Upper lobe of left lung (tissue), 6 donors: ENCODE measurements at regions not wholly inside any gene's neighbourhood (a gene's known extent, or its start where the extent isn't known, plus 50 kb on each side); places are given as distances from the start of the nearest gene placed in this dataset.

ENCODE experiments used
- ATAC-seq, 2 donors: fragments of 200-7000 bp; cut with Tn5 transposase; one replicate each; pipeline ENCODE4 v1.9.1; 2022; ENCODE audit warnings: mild to moderate bottlenecking in 2 of 2, moderate library complexity in 2 of 2; ENCODE audit not compliant: low FRiP score in 2 of 2
- DNase-seq, 2 donors: peaks; one replicate each; pipeline ENCODE4 v3.0.0-alpha.2; 2019 to 2020
- H3K27ac ChIP-seq, 4 donors: fragments of 200-600 bp; sonication (generic); one replicate each; pipeline ENCODE4 v1.5.1; 2016 to 2019
- H3K27me3 ChIP-seq, 4 donors: fragments of 200-600 bp; sonication (generic); one replicate each; pipeline ENCODE4 v1.5.1; 2017 to 2019
- H3K36me3 ChIP-seq, 4 donors: fragments of 200-600 bp; sonication (generic); one replicate each; pipeline ENCODE4 v1.5.1; 2016 to 2019
- H3K4me1 ChIP-seq, 4 donors: fragments of 200-600 bp; sonication (generic); one replicate each; pipeline ENCODE4 v1.5.1; 2018 to 2019
- H3K4me3 ChIP-seq, 4 donors: fragments of 200-600 bp; sonication (generic); one replicate each; pipeline ENCODE4 v1.5.1; 2017 to 2019; ENCODE audit warnings: mild to moderate bottlenecking in 2 of 4, moderate library complexity in 1 of 4
- H3K9me3 ChIP-seq, 4 donors: fragments of 200-600 bp; sonication (generic); one replicate each; pipeline ENCODE4 v1.5.1; 2018 to 2019
- CTCF ChIP-seq, 6 experiments: fragments of 450-650 bp in 4 of 6; fragments of 200-600 bp in 2 of 6; sonication (generic) in 2 of 6; IDR thresholded peaks; one replicate each; pipeline ENCODE4 v1.5.1; 2016 to 2019; ENCODE audit warnings: antibody characterized with exemption in 6 of 6
- EP300 ChIP-seq, 4 donors: sonication (generic); formaldehyde crosslinking; IDR thresholded peaks; one replicate each; pipeline ENCODE4 v1.5.1; 2017; ENCODE audit warnings: antibody characterized with exemption in 4 of 4, control low read depth in 2 of 4
- POLR2A ChIP-seq, 4 donors: fragments of 450-650 bp; IDR thresholded peaks; one replicate each; pipeline ENCODE4 v1.5.1; 2016 to 2017; ENCODE audit warnings: antibody characterized with exemption in 4 of 4, mild to moderate bottlenecking in 2 of 4
- POLR2AphosphoS5 ChIP-seq, 2 donors: sonication (generic); formaldehyde crosslinking; IDR thresholded peaks; one replicate each; pipeline ENCODE4 v1.5.1; 2017; ENCODE audit warnings: antibody characterized with exemption in 2 of 2
- WGBS, 2 donors: methylation state at CpG; one replicate each; pipeline ENCODE4 v1.1.5; 2017 to 2018; 5-methylcytosine and 5-hydroxymethylcytosine counted together
- donor health status: DM: no; HTN: no; CAD: no; lungs with moderate emphysema.
- donor health status: DM: no; HTN: yes; CAD: no; lungs with severe emphysema.

- DNase-seq (no peak), ATAC-seq (no peak)
- no peaks in the 10 kb centered on the region for H3K27me3 ChIP-seq
- no peaks in the 10 kb centered on the region for H3K36me3 ChIP-seq
- H3K27ac ChIP-seq = no peak overlapping the region
- no peak for TF ChIP-seq POLR2AphosphoS5 (IDR thresholded peaks at IDR 0.05)
- no peak for TF ChIP-seq POLR2A (IDR thresholded peaks at IDR 0.05)
- no peaks in the 10 kb centered on the region for H3K4me1 ChIP-seq
- 66 to 70% methylated on average over 3 of the region's 3 CpGs for WGBS, 2 donors
- no peaks in the 10 kb centered on the region for H3K9me3 ChIP-seq
- H3K4me3 ChIP-seq = no peak overlapping the region
Observed at GRCh38 chr2:116706396-116706795, 1108.1 kb upstream of the DDX18 start.

DNA sequence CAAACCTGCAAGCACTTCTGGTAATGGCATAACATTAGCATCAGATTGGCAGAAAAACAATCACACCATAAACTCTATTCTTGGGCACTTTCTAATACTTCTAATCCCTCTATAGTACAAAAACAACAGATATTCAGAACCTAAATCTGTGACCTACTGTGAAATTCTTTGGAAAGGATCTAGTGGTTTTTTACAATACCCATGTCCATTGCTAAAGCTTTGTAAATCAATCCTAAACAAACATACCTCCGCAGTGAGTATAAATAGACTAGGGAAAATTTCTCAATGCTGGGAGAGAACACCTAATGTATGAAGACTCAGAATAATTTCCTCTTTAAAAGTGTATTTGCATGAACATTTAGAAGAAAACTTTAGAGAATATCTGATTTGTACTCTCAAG, 1098.5 kb upstream of the DDX18 start:
- 76 to 77% methylated on average over 1 of the region's 1 CpG for WGBS, 2 donors

DNA sequence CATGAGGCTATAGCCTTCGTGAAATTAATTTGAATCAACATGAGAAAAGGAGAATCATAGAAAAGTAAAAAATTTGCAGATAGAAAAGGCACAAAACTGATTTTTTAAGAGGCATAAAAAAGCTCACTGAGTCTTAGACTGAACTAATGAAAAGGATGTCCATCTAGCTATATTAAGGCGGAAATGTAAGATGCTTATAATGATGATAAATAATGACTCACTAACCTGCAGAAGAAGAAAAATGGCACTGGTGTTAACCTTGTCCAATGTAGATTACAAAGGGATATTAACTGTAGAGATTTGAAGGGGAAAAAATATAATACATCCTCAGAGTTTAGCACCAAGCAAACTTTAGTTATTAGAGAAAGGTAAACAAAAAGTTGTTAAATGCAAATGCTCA, 1098.0 kb upstream of the DDX18 start:
- 87 to 89% methylated on average over 2 of the region's 2 CpGs for WGBS, 2 donors
- H3K36me3 ChIP-seq = no peaks in the 10 kb centered on the region
- no peak overlapping the region for H3K27ac ChIP-seq
- no peak for TF ChIP-seq POLR2AphosphoS5 (IDR thresholded peaks at IDR 0.05)
- no peak for TF ChIP-seq POLR2A (IDR thresholded peaks at IDR 0.05)
- TF ChIP-seq EP300 (IDR thresholded peaks at IDR 0.05) = no peak
- no peak for TF ChIP-seq CTCF (IDR thresholded peaks at IDR 0.05)
- no peak overlapping the region for H3K4me3 ChIP-seq
- ATAC-seq = no peak
- H3K4me1 ChIP-seq = no peaks in the 10 kb centered on the region
- H3K27me3 ChIP-seq = no peaks in the 10 kb centered on the region
- no peak for DNase-seq
- H3K9me3 ChIP-seq = no peaks in the 10 kb centered on the region

More for the DNA sequence above, 1098.5 kb upstream of the DDX18 start:
- Histone ChIP-seq H3K9me3 (no peaks in the 10 kb centered on the region), H3K27ac (no peak overlapping the region), H3K36me3 (no peaks in the 10 kb centered on the region), H3K4me3 (no peak overlapping the region), H3K27me3 (no peaks in the 10 kb centered on the region), H3K4me1 (no peaks in the 10 kb centered on the region)
- TF ChIP-seq POLR2A (IDR thresholded peaks at IDR 0.05) = no peak
- no peak for TF ChIP-seq POLR2AphosphoS5 (IDR thresholded peaks at IDR 0.05)
- no peak for TF ChIP-seq EP300 (IDR thresholded peaks at IDR 0.05)
- TF ChIP-seq CTCF (IDR thresholded peaks at IDR 0.05) = no peak
- ATAC-seq = no peak
- DNase-seq = no peak

DNA sequence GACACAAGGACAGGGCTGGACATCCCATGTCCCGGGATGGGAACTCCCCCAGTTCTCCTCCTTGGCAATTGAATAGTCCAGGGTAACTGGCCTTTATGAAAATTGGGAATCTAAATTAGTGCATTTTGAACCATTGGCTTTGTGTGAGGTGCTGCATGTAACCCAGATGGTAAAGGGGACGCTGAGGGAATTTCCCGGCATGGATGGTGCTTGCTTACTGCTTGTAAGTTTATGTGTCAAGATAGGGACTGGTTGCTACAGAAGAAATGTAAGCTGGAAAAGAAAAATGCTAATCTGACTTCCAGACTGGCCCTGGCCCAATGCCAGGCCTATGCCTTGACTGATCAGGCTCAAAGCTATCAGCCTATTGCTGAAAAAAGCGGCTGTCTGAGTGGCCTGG, 1096.7 kb upstream of the DDX18 start:
- ATAC-seq (no peak), DNase-seq (no peak)
- WGBS, 2 donors = 78 to 82% methylated on average over 4 of the region's 4 CpGs
- Histone ChIP-seq H3K27me3 (no peaks in the 10 kb centered on the region), H3K9me3 (no peaks in the 10 kb centered on the region), H3K27ac (no peak overlapping the region), H3K4me3 (no peak overlapping the region), H3K36me3 (no peaks in the 10 kb centered on the region), H3K4me1 (no peaks in the 10 kb centered on the region)
- TF ChIP-seq EP300 (IDR thresholded peaks at IDR 0.05) = no peak
- TF ChIP-seq POLR2A (IDR thresholded peaks at IDR 0.05) = no peak
- no peak for TF ChIP-seq POLR2AphosphoS5 (IDR thresholded peaks at IDR 0.05)
- TF ChIP-seq CTCF (IDR thresholded peaks at IDR 0.05) = no peak

DNA sequence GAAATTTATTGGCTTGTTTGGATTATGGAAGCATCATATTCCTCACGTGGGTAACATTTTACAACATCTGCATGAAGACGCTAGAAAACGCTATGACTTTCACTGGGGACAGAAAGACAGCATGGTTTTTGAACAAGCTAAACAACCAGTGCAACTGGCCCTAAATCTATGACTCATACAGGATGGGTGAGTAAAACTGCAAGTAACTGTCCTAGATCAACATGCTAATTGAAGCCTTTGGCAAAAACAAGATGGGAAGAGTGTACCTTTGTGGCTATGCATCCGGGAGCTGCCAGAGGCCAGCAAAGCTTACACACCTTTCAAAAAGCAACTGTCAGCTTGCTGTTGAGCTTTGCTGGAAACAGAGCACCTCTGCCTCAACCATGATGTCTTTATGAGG, 1096.0 kb upstream of the DDX18 start:
- no peaks in the 10 kb centered on the region for H3K9me3 ChIP-seq
- TF ChIP-seq EP300 (IDR thresholded peaks at IDR 0.05) (no peak), CTCF (IDR thresholded peaks at IDR 0.05) (no peak), POLR2A (IDR thresholded peaks at IDR 0.05) (no peak), POLR2AphosphoS5 (IDR thresholded peaks at IDR 0.05) (no peak)

More for the DNA sequence above, 1096.0 kb upstream of the DDX18 start:
- Histone ChIP-seq H3K27ac (no peak overlapping the region), H3K4me1 (no peaks in the 10 kb centered on the region), H3K4me3 (no peak overlapping the region), H3K27me3 (no peaks in the 10 kb centered on the region), H3K36me3 (no peaks in the 10 kb centered on the region)
- no peak for ATAC-seq
- WGBS, 2 donors = 82 to 88% methylated on average over 4 of the region's 4 CpGs
- no peak for DNase-seq
